ENCODE measurements at regions not wholly inside any gene's neighbourhood (a gene's known extent, or its start where the extent isn't known, plus 50 kb on each side); places are given as distances from the start of the nearest gene placed in this dataset.

DNA sequence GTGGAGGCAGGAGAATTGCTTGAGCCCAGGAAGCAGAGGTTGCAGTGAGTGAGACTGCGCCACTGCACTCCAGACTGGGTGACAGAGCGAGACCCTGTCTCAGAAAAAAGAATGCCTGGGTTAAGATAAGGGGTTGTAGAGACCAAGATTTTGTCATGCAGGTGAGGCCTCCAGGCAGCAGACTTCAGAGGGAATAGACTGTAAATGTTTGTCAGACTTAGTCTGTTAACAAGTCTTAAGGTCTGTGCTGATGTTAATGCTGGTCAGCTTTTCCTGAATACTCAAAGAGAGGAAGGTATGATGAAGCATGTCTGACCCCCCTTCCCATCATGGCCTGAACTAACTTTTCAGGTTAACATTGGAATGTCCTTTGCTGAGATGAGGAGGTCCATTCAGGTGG, 83.0 kb upstream of the FUT8 start:
- DNase-seq (ENCODE audit: low read depth in 2 of 2), result no peak
- TF ChIP-seq, protein P1, sequence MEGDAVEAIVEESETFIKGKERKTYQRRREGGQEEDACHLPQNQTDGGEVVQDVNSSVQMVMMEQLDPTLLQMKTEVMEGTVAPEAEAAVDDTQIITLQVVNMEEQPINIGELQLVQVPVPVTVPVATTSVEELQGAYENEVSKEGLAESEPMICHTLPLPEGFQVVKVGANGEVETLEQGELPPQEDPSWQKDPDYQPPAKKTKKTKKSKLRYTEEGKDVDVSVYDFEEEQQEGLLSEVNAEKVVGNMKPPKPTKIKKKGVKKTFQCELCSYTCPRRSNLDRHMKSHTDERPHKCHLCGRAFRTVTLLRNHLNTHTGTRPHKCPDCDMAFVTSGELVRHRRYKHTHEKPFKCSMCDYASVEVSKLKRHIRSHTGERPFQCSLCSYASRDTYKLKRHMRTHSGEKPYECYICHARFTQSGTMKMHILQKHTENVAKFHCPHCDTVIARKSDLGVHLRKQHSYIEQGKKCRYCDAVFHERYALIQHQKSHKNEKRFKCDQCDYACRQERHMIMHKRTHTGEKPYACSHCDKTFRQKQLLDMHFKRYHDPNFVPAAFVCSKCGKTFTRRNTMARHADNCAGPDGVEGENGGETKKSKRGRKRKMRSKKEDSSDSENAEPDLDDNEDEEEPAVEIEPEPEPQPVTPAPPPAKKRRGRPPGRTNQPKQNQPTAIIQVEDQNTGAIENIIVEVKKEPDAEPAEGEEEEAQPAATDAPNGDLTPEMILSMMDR (IDR thresholded peaks at IDR 0.05; ENCODE audit: low read depth, low read length), result no peak
- H3K4me3 ChIP-seq (replicated peaks in 1 of 2; ENCODE audit: low read depth in 2 of 2, low read length in 2 of 2), result no peak overlapping the region

DNA sequence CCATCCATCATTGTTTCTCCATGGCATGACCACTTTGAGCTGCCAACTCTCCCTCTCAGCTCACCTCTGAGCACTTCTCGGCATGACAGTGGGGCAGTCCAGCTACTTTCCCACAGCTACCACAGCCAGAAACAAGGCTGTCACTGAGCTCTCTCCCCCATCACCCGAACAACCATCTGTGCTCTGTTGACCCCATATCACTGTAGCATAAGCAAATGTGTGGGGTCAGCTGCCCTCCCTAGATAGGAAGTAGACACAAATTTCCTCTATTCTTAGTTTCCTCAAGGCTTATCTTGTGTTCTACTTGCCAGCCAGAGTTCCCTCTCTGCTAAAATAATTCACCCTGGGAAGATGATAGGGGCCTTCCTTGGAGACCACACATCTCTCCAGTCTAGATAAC, 82.6 kb upstream of the FUT8 start:
- DNase-seq (ENCODE audit: low read depth in 2 of 2), result no peak
- TF ChIP-seq, protein P1 (IDR thresholded peaks at IDR 0.05; ENCODE audit: low read depth, low read length), result no peak
- H3K4me3 ChIP-seq (replicated peaks in 1 of 2; ENCODE audit: low read depth in 2 of 2, low read length in 2 of 2), result no peak overlapping the region

DNA sequence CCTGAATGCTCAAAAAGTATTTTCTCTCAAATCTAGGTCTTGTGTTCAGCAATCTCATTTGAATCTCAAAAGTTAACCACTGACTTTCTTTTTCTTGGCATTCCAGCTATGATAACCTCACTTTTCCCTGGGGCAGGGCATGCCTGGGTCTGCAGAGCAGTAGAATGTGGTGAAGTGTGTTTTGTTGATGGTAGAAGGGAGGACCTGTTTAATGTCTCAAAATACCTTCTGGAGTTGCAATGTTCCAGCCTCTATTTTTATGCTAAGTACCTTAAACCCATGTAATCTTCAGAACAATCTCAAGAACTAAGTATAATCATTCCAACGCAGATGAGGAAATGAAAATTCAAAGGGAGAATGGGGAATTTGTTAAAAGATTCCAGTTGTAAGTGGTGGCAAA, 82.1 kb upstream of the FUT8 start:
- TF ChIP-seq, protein P1 (IDR thresholded peaks at IDR 0.05; ENCODE audit: low read depth, low read length), result no peak
- no peak for DNase-seq (ENCODE audit: low read depth in 2 of 2)
- H3K4me3 ChIP-seq (replicated peaks in 1 of 2; ENCODE audit: low read depth in 2 of 2, low read length in 2 of 2), result no peak overlapping the region

DNA sequence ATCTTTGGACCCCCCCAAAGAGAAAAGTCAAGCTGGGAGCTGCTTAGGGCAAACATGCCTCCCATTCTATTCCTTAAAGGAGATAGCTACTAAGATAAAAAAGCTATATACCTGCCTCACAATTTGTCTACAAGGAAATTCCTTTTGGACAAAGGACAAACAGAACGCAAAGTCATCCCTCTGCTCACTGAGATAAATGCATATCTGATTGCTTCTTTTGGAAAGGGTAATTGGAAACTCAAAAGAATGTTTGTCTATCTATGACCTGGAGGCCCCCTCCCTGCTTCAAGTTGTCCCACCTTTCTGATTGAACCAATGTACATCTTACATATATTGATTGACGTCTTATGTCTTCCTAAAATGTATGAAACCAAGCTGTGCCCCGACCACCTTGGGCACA, 80.9 kb upstream of the FUT8 start:
- H3K4me3 ChIP-seq (replicated peaks in 1 of 2; ENCODE audit: low read depth in 2 of 2, low read length in 2 of 2), result no peak overlapping the region
- TF ChIP-seq, protein P1 (IDR thresholded peaks at IDR 0.05; ENCODE audit: low read depth, low read length), result no peak
- no peak for DNase-seq (ENCODE audit: low read depth in 2 of 2)

DNA sequence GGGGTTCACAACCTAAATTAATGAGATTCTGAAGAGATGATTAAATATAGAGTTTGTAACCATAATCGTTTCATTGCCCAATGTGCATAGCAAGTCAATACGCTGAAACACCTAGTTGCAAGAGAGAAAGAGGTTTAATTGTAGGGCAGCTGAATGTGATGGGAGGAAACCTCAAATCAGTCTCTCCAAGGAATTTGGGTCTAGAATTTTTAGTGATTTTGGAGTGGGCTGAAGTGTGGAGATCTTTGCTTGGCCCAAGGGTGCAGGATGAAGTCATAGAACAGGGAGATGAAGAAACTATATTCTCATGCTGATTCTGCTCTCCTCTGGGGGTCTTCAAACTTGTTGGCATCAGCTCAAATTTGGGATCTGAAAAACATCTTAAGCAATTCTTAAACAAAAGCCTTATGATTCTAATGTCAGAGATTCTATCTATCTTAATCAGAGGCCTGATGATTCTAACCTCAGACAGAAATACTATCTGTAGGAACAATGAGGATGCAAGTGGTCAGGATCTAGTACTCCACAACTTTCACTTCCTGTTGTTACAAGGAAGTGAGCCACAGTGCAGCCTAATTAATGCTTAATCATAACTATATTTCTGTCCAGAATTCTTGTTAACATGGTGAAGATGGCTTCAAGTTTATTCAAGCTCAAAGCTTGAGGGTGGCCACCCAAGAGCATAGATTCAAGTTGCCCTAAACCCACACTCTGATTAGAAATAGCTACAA, 80.2 kb upstream of the FUT8 start:
- peak in 1 of 2 donors; percentile 44 for DNase-seq (ENCODE audit: low read depth in 2 of 2)
- TF ChIP-seq, protein P1 (IDR thresholded peaks at IDR 0.05; ENCODE audit: low read depth, low read length), result no peak
- no peak overlapping the region for H3K4me3 ChIP-seq (replicated peaks in 1 of 2; ENCODE audit: low read depth in 2 of 2, low read length in 2 of 2)

DNA sequence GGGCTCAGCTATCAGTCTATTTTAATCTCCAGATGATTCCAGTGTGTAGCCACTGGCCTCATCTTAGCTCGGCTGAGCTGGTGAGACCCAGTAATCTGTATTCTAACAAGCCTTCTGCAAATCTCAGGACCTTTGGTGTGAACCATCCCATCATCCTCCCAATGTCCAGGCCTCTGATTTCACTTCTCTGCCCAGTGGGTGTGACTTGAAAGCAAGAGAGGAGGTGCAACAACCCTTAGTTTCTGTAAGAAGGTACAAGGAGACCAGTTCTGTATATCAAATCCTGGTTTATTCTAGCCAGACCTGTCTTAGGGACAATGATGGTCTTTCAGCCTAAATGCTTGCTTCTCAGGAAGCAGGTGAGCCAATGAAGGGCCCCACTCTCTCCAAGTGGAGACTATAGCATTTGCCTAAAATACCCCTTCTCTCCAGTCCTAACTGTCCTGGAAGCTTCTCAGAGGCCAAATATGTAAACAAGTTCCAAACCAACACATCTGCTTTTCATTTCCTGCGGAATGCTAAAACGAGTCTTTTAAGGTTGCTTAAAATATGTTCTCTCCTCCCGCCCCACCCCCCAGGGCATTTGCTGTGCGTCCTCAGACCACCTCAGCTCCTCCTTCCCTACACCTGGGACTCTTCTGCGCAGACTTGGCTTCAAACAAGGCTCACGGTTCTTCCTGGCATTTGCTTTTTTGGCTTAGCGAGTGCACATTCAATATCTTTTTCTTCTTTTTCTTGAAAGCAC, 78.4 kb upstream of the FUT8 start:
- peak; percentile 82 to 86 for DNase-seq (ENCODE audit: low read depth in 2 of 2)
- no peak overlapping the region for H3K4me3 ChIP-seq (replicated peaks in 1 of 2; ENCODE audit: low read depth in 2 of 2, low read length in 2 of 2)
- TF ChIP-seq, protein P1 (IDR thresholded peaks at IDR 0.05; ENCODE audit: low read depth, low read length), result no peak

Measured in cardiac fibroblast (primary cell).